Neuronal stem cell (in vitro differentiated cells): ENCODE measurements at regions not wholly inside any gene's neighbourhood (a gene's known extent, or its start where the extent isn't known, plus 50 kb on each side); places are given as distances from the start of the nearest gene placed in this dataset.
"Not testable (repeated sequence)": the region's sequence is repeated elsewhere in the genome, so short reads cannot be mapped to it uniquely, and the experiment has no call there.

Experiments
- DNase-seq: peaks from one replicate; pipeline ENCODE4 v3.0.0-alpha.2; 2013; ENCODE audit warnings: low spot score
- H2AFZ ChIP-seq: one replicate; pipeline ENCODE4 v1.6.1; 2013; ENCODE audit warnings: mild to moderate bottlenecking, low read length, inconsistent platforms
- H2AK5ac ChIP-seq: 2 replicates; pipeline ENCODE4 v1.6.1; 2013; ENCODE audit warnings: low read depth, mild to moderate bottlenecking, inconsistent platforms, low read length, moderate library complexity, mixed read lengths
- H2BK120ac ChIP-seq: 2 replicates; pipeline ENCODE4 v1.6.1; 2013; ENCODE audit warnings: low read depth, mild to moderate bottlenecking, inconsistent platforms, low read length, moderate library complexity, mixed read lengths
- H2BK12ac ChIP-seq: one replicate; pipeline ENCODE4 v1.6.1; 2013; ENCODE audit warnings: low read length, inconsistent platforms
- H2BK15ac ChIP-seq: 2 replicates; pipeline ENCODE4 v1.6.1; 2013; ENCODE audit warnings: mild to moderate bottlenecking, low read length, inconsistent platforms, mixed read lengths
- H2BK5ac ChIP-seq: one replicate; pipeline ENCODE4 v1.6.1; 2013; ENCODE audit warnings: inconsistent platforms, mild to moderate bottlenecking, low read length, moderate library complexity
- H3K14ac ChIP-seq: one replicate; pipeline ENCODE4 v1.6.1; 2013; ENCODE audit warnings: low read length, inconsistent platforms
- H3K18ac ChIP-seq: 2 replicates; pipeline ENCODE4 v1.6.1; 2013; ENCODE audit warnings: low read length, inconsistent platforms
- H3K23ac ChIP-seq: 2 replicates; pipeline ENCODE4 v1.6.1; 2013; ENCODE audit warnings: low read depth, mild to moderate bottlenecking, mixed read lengths, low read length, inconsistent platforms; ENCODE audit not compliant: poor library complexity
- H3K27ac ChIP-seq: replicated peaks from 3 replicates; pipeline ENCODE4 v1.5.1; 2013; ENCODE audit warnings: low read length, inconsistent platforms
- H3K27me3 ChIP-seq, 3 experiments: 2 replicates each; pipeline ENCODE4 v1.6.1; 2013; ENCODE audit warnings: low read length in 3 of 3, mild to moderate bottlenecking in 2 of 3, inconsistent platforms in 1 of 3, low read depth in 1 of 3, mixed read lengths in 1 of 3, moderate library complexity in 1 of 3; ENCODE audit not compliant: control insufficient read depth in 3 of 3, insufficient read depth in 3 of 3
- H3K36me3 ChIP-seq, 2 donors: replicated peaks in 1 of 2; 2 replicates each; pipeline ENCODE4 v1.6.1; 2013; ENCODE audit warnings: low read length in 2 of 2; ENCODE audit not compliant: control insufficient read depth in 2 of 2, insufficient read depth in 2 of 2
- H3K4ac ChIP-seq: 2 replicates; pipeline ENCODE4 v1.6.1; 2013; ENCODE audit warnings: inconsistent platforms, mild to moderate bottlenecking, low read length, moderate library complexity
- H3K4me1 ChIP-seq, 2 donors: 1 replicate in 1 of 2; 2 replicates in 1 of 2; pipeline ENCODE4 v1.6.1; 2013; ENCODE audit warnings: low read length in 2 of 2, low read depth in 1 of 2; ENCODE audit not compliant: control insufficient read depth in 2 of 2, insufficient read depth in 1 of 2
- H3K4me2 ChIP-seq: one replicate; pipeline ENCODE4 v1.6.1; 2013; ENCODE audit warnings: mild to moderate bottlenecking, low read length, inconsistent platforms; ENCODE audit not compliant: insufficient read depth, poor library complexity, severe bottlenecking
- H3K4me3 ChIP-seq, 2 donors: 2 replicates each; pipeline ENCODE4 v1.5.1; 2013; ENCODE audit warnings: low read length in 2 of 2, mild to moderate bottlenecking in 2 of 2, inconsistent platforms in 1 of 2, moderate library complexity in 1 of 2
- H3K79me1 ChIP-seq: one replicate; pipeline ENCODE4 v1.6.1; 2013; ENCODE audit warnings: low read depth, mild to moderate bottlenecking, inconsistent platforms, low read length, moderate library complexity
- H3K9ac ChIP-seq: one replicate; pipeline ENCODE4 v1.6.1; 2013; ENCODE audit warnings: mild to moderate bottlenecking, low read depth, low read length, inconsistent platforms; ENCODE audit not compliant: poor library complexity
- H3K9me3 ChIP-seq, 2 donors: replicated peaks in 1 of 2; 2 replicates each; pipeline versions ENCODE3 to v1.6.1; 2013; ENCODE audit warnings: low read length in 2 of 2, mild to moderate bottlenecking in 2 of 2, inconsistent platforms in 1 of 2, low read depth in 1 of 2, mixed read lengths in 1 of 2, moderate library complexity in 1 of 2; ENCODE audit not compliant: control insufficient read depth in 2 of 2, insufficient read depth in 1 of 2
- H4K8ac ChIP-seq: one replicate; pipeline ENCODE4 v1.6.1; 2013; ENCODE audit warnings: low read depth, mild to moderate bottlenecking, inconsistent platforms, low read length, moderate library complexity
- H4K91ac ChIP-seq: one replicate; pipeline ENCODE4 v1.6.1; 2013; ENCODE audit warnings: low read length, low read depth, mild to moderate bottlenecking, inconsistent platforms; ENCODE audit not compliant: poor library complexity
- WGBS, 2 donors: extraction: QIAGEN DNeasy Blood & Tissue Kit; methylation state at CpG; one replicate each; pipeline ENCODE4 v1.1.7; 2013; ENCODE audit warnings: missing lambda C conversion rate in 2 of 2, mixed read lengths in 1 of 2; ENCODE audit not compliant: insufficient read length in 2 of 2, insufficient replicate concordance in 1 of 2; ENCODE audit errors: extremely low coverage in 2 of 2; 5-methylcytosine and 5-hydroxymethylcytosine counted together

DNA sequence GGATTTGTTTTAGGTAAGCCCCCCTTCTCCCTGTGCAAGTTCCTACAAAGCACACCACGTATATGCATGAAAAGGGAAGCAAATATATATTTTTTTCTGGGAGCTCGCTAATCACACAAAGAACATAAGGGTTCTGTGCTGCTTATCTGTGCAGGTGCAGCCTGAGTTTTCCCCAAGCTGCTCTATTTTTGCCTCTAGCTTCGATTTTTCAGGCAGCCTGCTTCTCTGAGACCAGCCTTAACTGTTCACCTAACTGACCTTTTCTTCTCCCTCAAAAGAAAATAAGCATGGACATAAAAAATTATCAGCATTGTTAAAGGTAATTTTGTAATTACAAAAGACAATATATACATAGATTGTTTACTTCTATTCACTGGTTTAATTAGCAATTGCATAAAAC is 552.7 kb downstream of the TGIF2LX start:
- H3K27ac ChIP-seq, H2AK5ac ChIP-seq, H2BK120ac ChIP-seq, H3K23ac ChIP-seq, H3K4me1 ChIP-seq, H3K9me3 ChIP-seq, H3K79me1 ChIP-seq, DNase-seq, H4K91ac ChIP-seq, H3K4me2 ChIP-seq, H3K36me3 ChIP-seq, H3K27me3 ChIP-seq, H3K4ac ChIP-seq, H2AFZ ChIP-seq, H3K9ac ChIP-seq, H3K14ac ChIP-seq, H3K18ac ChIP-seq, H4K8ac ChIP-seq, H2BK5ac ChIP-seq, H3K4me3 ChIP-seq, H2BK12ac ChIP-seq, H2BK15ac ChIP-seq: not testable (repeated sequence)
- WGBS, 2 donors: no CpG with 5 or more reads among the region's 3 CpGs

DNA sequence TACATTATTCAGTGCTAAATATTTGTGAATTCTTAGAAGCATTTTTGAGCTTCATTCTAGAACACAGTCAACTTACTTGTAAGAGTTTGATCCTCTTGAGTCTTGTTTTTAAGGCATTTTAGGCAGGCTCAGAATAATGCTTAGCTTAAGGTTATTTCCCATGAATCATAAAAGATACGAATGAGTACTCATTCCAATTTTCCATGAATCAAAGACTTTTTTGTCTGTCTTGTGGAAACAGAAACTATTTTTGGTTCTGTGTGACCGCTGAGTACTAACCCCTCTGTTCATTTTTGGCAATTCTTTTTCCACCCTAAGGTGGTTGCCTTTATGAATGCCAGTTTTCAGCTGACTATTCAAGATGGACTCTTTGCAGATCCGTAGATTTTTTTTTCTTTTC is 563.7 kb downstream of the TGIF2LX start:
- DNase-seq, H3K9me3 ChIP-seq, H2AK5ac ChIP-seq, H3K79me1 ChIP-seq, H2BK120ac ChIP-seq, H4K91ac ChIP-seq, H3K27me3 ChIP-seq, H4K8ac ChIP-seq, H3K18ac ChIP-seq, H2AFZ ChIP-seq, H3K36me3 ChIP-seq, H3K23ac ChIP-seq, H3K4me2 ChIP-seq, H2BK15ac ChIP-seq, H3K9ac ChIP-seq, H3K4me1 ChIP-seq, H2BK12ac ChIP-seq, H2BK5ac ChIP-seq, H3K4ac ChIP-seq, H3K4me3 ChIP-seq, H3K27ac ChIP-seq, H3K14ac ChIP-seq: not testable (repeated sequence)
- WGBS, 2 donors: no CpG with 5 or more reads among the region's 3 CpGs

DNA sequence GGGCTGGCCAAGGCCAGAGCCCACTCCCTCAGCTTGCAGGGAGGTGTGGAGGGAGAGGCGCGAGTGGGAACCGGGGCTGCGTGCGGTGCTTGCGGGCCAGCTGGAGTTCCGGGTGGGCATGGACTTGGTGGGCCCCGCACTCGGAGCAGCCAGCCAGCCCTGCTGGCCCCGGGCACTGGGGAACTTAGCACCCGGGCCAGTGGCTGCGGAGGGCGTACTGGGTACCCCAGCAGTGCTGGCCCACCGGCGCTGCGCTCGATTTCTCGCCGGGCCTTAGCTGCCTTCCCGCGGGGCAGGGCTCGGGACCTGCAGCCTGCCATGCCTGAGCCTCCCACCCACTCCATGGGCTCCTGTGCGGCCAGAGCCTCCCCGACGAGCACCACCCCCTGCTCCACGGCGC is 599.6 kb downstream of the TGIF2LX start:
- H3K36me3 ChIP-seq, H2BK5ac ChIP-seq, H3K4ac ChIP-seq, H3K27me3 ChIP-seq, DNase-seq, H2BK12ac ChIP-seq, H3K14ac ChIP-seq, H3K9me3 ChIP-seq, H3K4me3 ChIP-seq, H3K23ac ChIP-seq, H3K27ac ChIP-seq, H3K4me1 ChIP-seq, H2BK15ac ChIP-seq, H2AK5ac ChIP-seq, H4K91ac ChIP-seq, H3K18ac ChIP-seq, H2AFZ ChIP-seq, H3K4me2 ChIP-seq, H4K8ac ChIP-seq, H2BK120ac ChIP-seq, H3K9ac ChIP-seq, H3K79me1 ChIP-seq: not testable (repeated sequence)
- WGBS, 2 donors: no CpG with 5 or more reads among the region's 27 CpGs

DNA sequence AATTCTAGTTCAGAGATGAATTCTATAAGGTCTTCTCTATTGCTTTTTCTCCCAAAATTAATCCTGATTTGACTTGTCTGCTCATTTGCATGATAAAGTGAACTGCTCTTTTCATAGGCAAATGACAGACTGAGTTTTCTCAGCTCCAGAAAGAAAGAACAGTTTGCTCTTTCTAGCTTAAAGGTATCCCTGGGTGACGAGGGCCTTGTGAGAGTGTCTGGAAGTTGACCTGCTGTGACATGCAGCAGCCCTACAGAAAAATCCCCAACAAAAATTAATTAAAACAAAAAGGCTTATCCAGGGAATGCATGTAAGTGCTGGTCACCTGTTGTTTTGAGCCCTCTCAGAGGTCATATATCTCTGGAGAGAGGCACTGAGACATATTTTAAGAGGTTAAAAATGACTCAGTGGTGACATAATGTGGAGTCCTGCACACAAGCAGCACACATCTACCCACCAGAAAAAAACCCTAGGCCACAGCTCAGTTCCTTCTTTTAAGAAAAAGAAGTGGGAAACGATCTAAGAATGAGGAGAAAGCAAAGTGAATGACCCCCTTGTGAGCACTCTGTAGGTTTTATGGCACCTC is 602.8 kb downstream of the TGIF2LX start:
- H3K4me2 ChIP-seq: not testable (repeated sequence)

More for the DNA sequence above, 602.8 kb downstream of the TGIF2LX start:
- not testable (repeated sequence) for H3K9ac ChIP-seq, H2BK5ac ChIP-seq, H3K4ac ChIP-seq, H3K27ac ChIP-seq, H3K18ac ChIP-seq, H3K79me1 ChIP-seq, H3K27me3 ChIP-seq, H3K4me3 ChIP-seq, H4K8ac ChIP-seq, H4K91ac ChIP-seq, H3K4me1 ChIP-seq, H2BK15ac ChIP-seq, DNase-seq, H3K23ac ChIP-seq, H3K9me3 ChIP-seq, H3K36me3 ChIP-seq, H2BK120ac ChIP-seq, H2AFZ ChIP-seq, H3K14ac ChIP-seq, H2AK5ac ChIP-seq, H2BK12ac ChIP-seq
- WGBS, 2 donors: no CpG with 5 or more reads among the region's 2 CpGs
